WTC11 (cell line): ENCODE measurements at regions not wholly inside any gene's neighbourhood (a gene's known extent, or its start where the extent isn't known, plus 50 kb on each side); places are given as distances from the start of the nearest gene placed in this dataset.

Experiments
- ATAC-seq: fragments of 200-7000 bp; cut with Tn5 transposase; 2 replicates; pipeline ENCODE4 v1.10.0; 2021; ENCODE audit warnings: mild to moderate bottlenecking, moderate library complexity
- CTCF ChIA-PET: fragments of 300-600 bp; sonication (Branson Sonifier 250); formaldehyde crosslinking; loops from one replicate; lab custom pipeline; 2021; ENCODE audit warnings: antibody characterized with exemption; lab: Charles Lee
- POLR2A ChIA-PET: fragments of 350-600 bp; sonication (Branson Sonifier 250); formaldehyde crosslinking; loops from one replicate; lab custom pipeline; 2021; ENCODE audit warnings: antibody characterized with exemption; lab: Charles Lee
- DNase-seq: peaks from one replicate; pipeline ENCODE4 v3.0.0; 2021; ENCODE audit warnings: low spot score
- H3K27ac Mint-ChIP-seq: 2 replicates; pipeline ENCODE4 v1.8.0; 2021; ENCODE audit warnings: mixed read lengths
- H3K27me3 Mint-ChIP-seq: 2 replicates; pipeline ENCODE4 v1.8.0; 2021; ENCODE audit warnings: low read depth, mild to moderate bottlenecking, moderate library complexity, mixed read lengths
- H3K36me3 Mint-ChIP-seq: 2 replicates; pipeline ENCODE4 v1.8.0; 2021; ENCODE audit warnings: mixed read lengths
- H3K4me1 Mint-ChIP-seq: 2 replicates; pipeline ENCODE4 v1.8.0; 2022; ENCODE audit warnings: mixed read lengths
- H3K4me3 Mint-ChIP-seq: 2 replicates; pipeline ENCODE4 v1.8.0; 2021; ENCODE audit warnings: mild to moderate bottlenecking, moderate library complexity, mixed read lengths
- H3K9me3 Mint-ChIP-seq: 2 replicates; pipeline ENCODE4 v1.8.0; 2021; ENCODE audit warnings: mixed read lengths
- CDX4 ChIP-seq: fragments of 250-450 bp; sonication (Bioruptor Pico); IDR thresholded peaks from 2 replicates; pipeline ENCODE4 v1.9.0; 2021; ENCODE audit warnings: moderate library complexity, mild to moderate bottlenecking, inconsistent platforms, borderline replicate concordance
- CREM ChIP-seq: sonication (generic); formaldehyde crosslinking; IDR thresholded peaks from 2 replicates; pipeline ENCODE4 v1.8.1; 2022; ENCODE audit warnings: mild to moderate bottlenecking, missing genetic modification reagents, moderate library complexity
- E2F1 ChIP-seq: sonication (generic); formaldehyde crosslinking; IDR thresholded peaks from 2 replicates; pipeline ENCODE4 v1.8.0; 2022; ENCODE audit warnings: mild to moderate bottlenecking, missing genetic modification reagents
- E2F4 ChIP-seq: sonication (generic); formaldehyde crosslinking; IDR thresholded peaks from 2 replicates; pipeline ENCODE4 v1.8.1; 2022; ENCODE audit warnings: low read depth, mild to moderate bottlenecking, moderate library complexity, missing genetic modification reagents, borderline replicate concordance
- ELF4 ChIP-seq: sonication (generic); formaldehyde crosslinking; IDR thresholded peaks from 2 replicates; pipeline ENCODE4 v1.8.1; 2022; ENCODE audit warnings: low read depth, mild to moderate bottlenecking, moderate library complexity, missing genetic modification reagents
- EMX1 ChIP-seq: fragments of 250-450 bp; sonication (Bioruptor Pico); IDR thresholded peaks from 2 replicates; pipeline ENCODE4 v1.8.0; 2021; ENCODE audit warnings: mild to moderate bottlenecking
- FOXJ3 ChIP-seq: sonication (generic); formaldehyde crosslinking; IDR thresholded peaks from 2 replicates; pipeline ENCODE4 v1.9.0; 2021; ENCODE audit warnings: missing genetic modification reagents, mild to moderate bottlenecking, borderline replicate concordance
- FOXP4 ChIP-seq: sonication (generic); formaldehyde crosslinking; IDR thresholded peaks from 2 replicates; pipeline ENCODE4 v1.8.0; 2022; ENCODE audit warnings: mild to moderate bottlenecking, missing genetic modification reagents
- JAZF1 ChIP-seq: fragments of 250-450 bp; sonication (Bioruptor Pico); IDR thresholded peaks from 2 replicates; pipeline ENCODE4 v1.9.0; 2021; ENCODE audit warnings: moderate library complexity, mild to moderate bottlenecking, inconsistent platforms
- JUN ChIP-seq: sonication (generic); formaldehyde crosslinking; IDR thresholded peaks from 2 replicates; pipeline ENCODE4 v1.8.0; 2023; ENCODE audit warnings: mild to moderate bottlenecking, missing genetic modification reagents
- NFATC4 ChIP-seq: fragments of 250-450 bp; sonication (Bioruptor Pico); IDR thresholded peaks from 2 replicates; pipeline ENCODE4 v1.9.0; 2021; ENCODE audit warnings: mild to moderate bottlenecking
- NFE2L1 ChIP-seq: sonication (generic); formaldehyde crosslinking; IDR thresholded peaks from 2 replicates; pipeline ENCODE4 v1.8.1; 2023; ENCODE audit warnings: missing genetic modification reagents
- NFYB ChIP-seq: sonication (generic); formaldehyde crosslinking; conservative IDR thresholded peaks from 2 replicates; pipeline ENCODE4 v1.8.0; 2022; ENCODE audit warnings: low read depth, missing genetic modification reagents
- PRRX2 ChIP-seq: fragments of 250-450 bp; sonication (Bioruptor Pico); IDR thresholded peaks from 2 replicates; pipeline ENCODE4 v1.8.0; 2021; ENCODE audit warnings: mild to moderate bottlenecking
- RORB ChIP-seq: fragments of 250-450 bp; sonication (Bioruptor Pico); IDR thresholded peaks from 2 replicates; pipeline ENCODE4 v1.9.0; 2021; ENCODE audit warnings: mild to moderate bottlenecking
- SMAD4 ChIP-seq: sonication (generic); formaldehyde crosslinking; IDR thresholded peaks from 2 replicates; pipeline ENCODE4 v1.8.0; 2022; ENCODE audit warnings: mild to moderate bottlenecking, missing genetic modification reagents
- TCF7 ChIP-seq: sonication (generic); formaldehyde crosslinking; IDR thresholded peaks from 2 replicates; pipeline ENCODE4 v1.8.0; 2022; ENCODE audit warnings: mild to moderate bottlenecking, low read depth, missing genetic modification reagents, moderate library complexity
- USF2 ChIP-seq: sonication (generic); formaldehyde crosslinking; IDR thresholded peaks from 2 replicates; pipeline ENCODE4 v1.8.1; 2023; ENCODE audit warnings: mild to moderate bottlenecking, missing genetic modification reagents, moderate library complexity
- ZBTB21 ChIP-seq: sonication (generic); formaldehyde crosslinking; IDR thresholded peaks from 2 replicates; pipeline ENCODE4 v1.8.1; 2023; ENCODE audit warnings: mild to moderate bottlenecking, missing genetic modification reagents, borderline replicate concordance
- ZNF121 ChIP-seq: sonication (generic); formaldehyde crosslinking; IDR thresholded peaks from 2 replicates; pipeline ENCODE4 v1.8.0; 2023; ENCODE audit warnings: missing genetic modification reagents
- ZNF232 ChIP-seq: sonication (generic); formaldehyde crosslinking; IDR thresholded peaks from 2 replicates; pipeline ENCODE4 v1.8.0; 2022; ENCODE audit warnings: mild to moderate bottlenecking, missing genetic modification reagents

- no peak for TF ChIP-seq ELF4
- no peak for TF ChIP-seq FOXJ3 (CRISPR knock-in tag)
- no peak for TF ChIP-seq RORB (CRISPR knock-in tag)
- no peak for TF ChIP-seq E2F4 (CRISPR knock-in tag)
- no peak for TF ChIP-seq NFYB (CRISPR knock-in tag)
- no peak for TF ChIP-seq JAZF1
- no peak for TF ChIP-seq FOXP4 (CRISPR knock-in tag)
- TF ChIP-seq NFE2L1 = no peak
- TF ChIP-seq, all 79 proteins: peak for 0
These were observed 421.9 kb upstream of the CADM1 start (continued) for GRCh38 chr11:115926138-115926537.

GRCh38 chr11:115925568-115926090, 421.4 kb upstream of the CADM1 start:
- H3K36me3 Mint-ChIP-seq = no peaks in the 10 kb centered on the region
- no peak overlapping the region for H3K4me3 Mint-ChIP-seq
- no peak for ATAC-seq
- ChIA-PET CTCF (no interaction called here), POLR2A (no interaction called here)
- H3K27me3 Mint-ChIP-seq = peaks cover 4% of the 10 kb centered on the region
- H3K27ac Mint-ChIP-seq = no peak overlapping the region
- H3K4me1 Mint-ChIP-seq = peaks cover 16% of the 10 kb centered on the region
- no peak for DNase-seq
- H3K9me3 Mint-ChIP-seq = 0 out of 2 replicates have a peak, but pooled peaks cover 3% of the 10 kb centered on the region
- TF ChIP-seq TCF7 = no peak
- TF ChIP-seq USF2 = no peak
- TF ChIP-seq E2F1 (CRISPR knock-in tag) = no peak
- no peak for TF ChIP-seq EMX1 (CRISPR knock-in tag)
- no peak for TF ChIP-seq ZNF121 (CRISPR knock-in tag)
- no peak for TF ChIP-seq ZNF232 (CRISPR knock-in tag)
- TF ChIP-seq ELF4 = no peak
- TF ChIP-seq ZBTB21 (CRISPR knock-in tag) = no peak
- no peak for TF ChIP-seq RORB (CRISPR knock-in tag)
- TF ChIP-seq SMAD4 (CRISPR knock-in tag) = no peak
- TF ChIP-seq CDX4 (CRISPR knock-in tag) = no peak
- TF ChIP-seq JUN (CRISPR knock-in tag) = no peak
- no peak for TF ChIP-seq NFATC4 (CRISPR knock-in tag)
- TF ChIP-seq CREM = no peak
- TF ChIP-seq PRRX2 (CRISPR knock-in tag) = no peak
